ENCODE measurements at regions not wholly inside any gene's neighbourhood (a gene's known extent, or its start where the extent isn't known, plus 50 kb on each side); places are given as distances from the start of the nearest gene placed in this dataset.

DNA sequence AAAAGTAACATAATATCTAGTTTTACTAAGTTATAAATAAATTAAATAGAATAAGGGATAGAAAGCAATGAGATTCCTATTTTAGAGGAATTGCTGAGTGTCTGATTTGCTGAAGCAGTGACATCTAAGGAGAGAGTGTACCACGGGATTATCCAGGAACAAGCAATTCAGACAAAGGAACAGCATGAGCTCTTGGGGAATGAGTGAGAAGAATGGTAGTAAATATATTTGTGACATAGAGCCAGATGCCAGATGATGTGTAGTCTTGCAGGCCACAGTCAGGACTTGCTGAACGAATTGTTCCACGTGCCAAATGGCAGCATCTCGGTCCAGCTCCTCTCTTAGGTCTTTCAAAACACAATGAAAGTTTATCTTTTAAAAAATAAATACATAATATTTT is 339.2 kb downstream of the TENT5A start:
- Mint-ChIP-seq H3K4me1 (ENCODE audit: low read depth) (no peaks in the 10 kb centered on the region), H3K27me3 (no peaks in the 10 kb centered on the region), H3K9me3 (ENCODE audit: low read depth) (peaks cover 2% of the 10 kb centered on the region), H3K27ac (no peak overlapping the region), H3K36me3 (ENCODE audit: insufficient read depth) (no peaks in the 10 kb centered on the region), H3K4me3 (ENCODE audit: low read depth) (no peak overlapping the region)
- no peak for DNase-seq (ENCODE audit: low spot score, unreplicated experiment)
- TF ChIP-seq, protein P1, sequence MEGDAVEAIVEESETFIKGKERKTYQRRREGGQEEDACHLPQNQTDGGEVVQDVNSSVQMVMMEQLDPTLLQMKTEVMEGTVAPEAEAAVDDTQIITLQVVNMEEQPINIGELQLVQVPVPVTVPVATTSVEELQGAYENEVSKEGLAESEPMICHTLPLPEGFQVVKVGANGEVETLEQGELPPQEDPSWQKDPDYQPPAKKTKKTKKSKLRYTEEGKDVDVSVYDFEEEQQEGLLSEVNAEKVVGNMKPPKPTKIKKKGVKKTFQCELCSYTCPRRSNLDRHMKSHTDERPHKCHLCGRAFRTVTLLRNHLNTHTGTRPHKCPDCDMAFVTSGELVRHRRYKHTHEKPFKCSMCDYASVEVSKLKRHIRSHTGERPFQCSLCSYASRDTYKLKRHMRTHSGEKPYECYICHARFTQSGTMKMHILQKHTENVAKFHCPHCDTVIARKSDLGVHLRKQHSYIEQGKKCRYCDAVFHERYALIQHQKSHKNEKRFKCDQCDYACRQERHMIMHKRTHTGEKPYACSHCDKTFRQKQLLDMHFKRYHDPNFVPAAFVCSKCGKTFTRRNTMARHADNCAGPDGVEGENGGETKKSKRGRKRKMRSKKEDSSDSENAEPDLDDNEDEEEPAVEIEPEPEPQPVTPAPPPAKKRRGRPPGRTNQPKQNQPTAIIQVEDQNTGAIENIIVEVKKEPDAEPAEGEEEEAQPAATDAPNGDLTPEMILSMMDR (IDR thresholded peaks at IDR 0.05; ENCODE audit: unreplicated experiment) = no peak

DNA sequence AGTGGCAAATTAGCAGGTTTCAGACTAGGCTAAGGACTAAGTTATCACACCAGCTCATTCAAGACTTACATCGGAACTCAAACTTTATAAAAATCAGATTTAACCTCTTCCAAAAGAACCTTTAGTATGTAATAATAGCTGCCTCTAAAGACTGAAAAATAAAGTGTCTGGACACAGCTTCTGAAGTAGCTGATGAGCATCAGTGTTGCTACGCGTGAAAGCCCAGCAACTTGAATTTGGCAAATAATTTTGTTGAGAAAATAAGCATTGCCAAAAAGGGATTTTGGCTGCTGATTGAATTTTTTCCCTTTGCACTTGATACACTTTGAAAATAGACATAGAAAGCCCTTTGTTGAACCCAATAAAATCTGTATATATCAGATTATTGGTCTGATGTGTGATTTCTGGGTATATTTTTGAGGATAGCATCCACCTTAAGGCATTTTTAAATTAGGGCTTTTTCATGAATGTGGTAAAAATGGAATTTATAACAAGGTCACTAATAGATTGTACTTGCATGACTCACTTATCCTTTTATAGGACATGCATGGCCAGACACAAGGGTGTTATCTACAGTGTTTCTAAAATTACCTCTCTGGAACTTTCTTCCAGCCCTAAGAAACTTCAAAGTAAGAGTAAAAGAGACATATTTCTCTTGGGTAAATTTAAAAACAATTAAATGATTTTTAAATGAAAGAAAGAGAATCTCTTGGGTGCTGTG is 350.4 kb downstream of the TENT5A start:
- H3K36me3 Mint-ChIP-seq (ENCODE audit: insufficient read depth) = no peaks in the 10 kb centered on the region
- H3K9me3 Mint-ChIP-seq (ENCODE audit: low read depth) = peaks cover 1% of the 10 kb centered on the region
- H3K4me1 Mint-ChIP-seq (ENCODE audit: low read depth) = no peaks in the 10 kb centered on the region
- no peak overlapping the region for H3K4me3 Mint-ChIP-seq (ENCODE audit: low read depth)
- H3K27ac Mint-ChIP-seq = no peak overlapping the region
- H3K27me3 Mint-ChIP-seq = no peaks in the 10 kb centered on the region
- TF ChIP-seq, protein P1 (IDR thresholded peaks at IDR 0.05; ENCODE audit: unreplicated experiment) = no peak
- no peak for DNase-seq (ENCODE audit: low spot score, unreplicated experiment)

DNA sequence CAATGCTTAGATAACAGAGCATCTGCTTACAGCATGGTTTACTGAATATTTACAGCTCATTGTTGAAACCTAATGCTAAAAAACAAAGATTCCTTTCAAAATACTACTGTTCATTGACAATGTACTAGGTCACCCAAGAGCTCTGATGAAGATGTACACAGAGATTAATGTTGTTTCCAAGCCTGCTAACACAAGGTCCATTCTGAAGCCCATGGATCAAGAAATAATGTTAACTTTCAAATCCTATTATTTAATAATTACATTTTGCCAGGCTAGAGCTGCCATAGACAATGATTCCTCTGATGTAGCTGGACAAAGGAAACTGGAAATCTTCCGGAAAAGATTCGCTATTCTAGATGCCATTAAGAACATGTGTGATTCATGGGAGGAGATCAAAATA is 355.6 kb downstream of the TENT5A start:
- H3K4me1 Mint-ChIP-seq (ENCODE audit: low read depth) = no peaks in the 10 kb centered on the region
- no peak overlapping the region for H3K27ac Mint-ChIP-seq
- no peak for DNase-seq (ENCODE audit: low spot score, unreplicated experiment)
- H3K27me3 Mint-ChIP-seq = no peaks in the 10 kb centered on the region
- no peak overlapping the region for H3K4me3 Mint-ChIP-seq (ENCODE audit: low read depth)
- H3K36me3 Mint-ChIP-seq (ENCODE audit: insufficient read depth) = no peaks in the 10 kb centered on the region
- peaks cover 14% of the 10 kb centered on the region for H3K9me3 Mint-ChIP-seq (ENCODE audit: low read depth)
- TF ChIP-seq, protein P1 (IDR thresholded peaks at IDR 0.05; ENCODE audit: unreplicated experiment) = no peak

DNA sequence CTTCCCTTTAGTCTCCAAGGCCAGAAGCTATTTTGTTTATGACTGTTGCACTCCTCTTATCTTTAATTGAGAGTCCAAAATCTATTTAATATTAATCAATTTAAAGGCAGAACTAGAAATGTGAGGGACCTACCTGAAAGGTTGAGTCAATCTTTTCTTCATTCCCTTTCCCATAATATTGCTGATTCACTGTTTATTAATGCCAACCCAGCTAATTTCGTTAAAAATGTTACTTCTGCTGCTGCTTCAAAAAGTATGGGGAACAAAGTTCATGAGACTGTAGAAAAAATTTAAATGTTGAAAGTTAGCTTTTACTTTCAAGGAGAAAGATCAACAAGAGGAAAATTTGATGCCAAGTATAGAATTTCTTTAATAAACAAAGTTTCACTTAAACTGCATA is 365.3 kb downstream of the TENT5A start:
- H3K4me1 Mint-ChIP-seq (ENCODE audit: low read depth) = no peaks in the 10 kb centered on the region
- TF ChIP-seq, protein P1 (IDR thresholded peaks at IDR 0.05; ENCODE audit: unreplicated experiment) = no peak
- peaks cover 10% of the 10 kb centered on the region for H3K9me3 Mint-ChIP-seq (ENCODE audit: low read depth)
- no peak overlapping the region for H3K4me3 Mint-ChIP-seq (ENCODE audit: low read depth)
- H3K27me3 Mint-ChIP-seq = no peaks in the 10 kb centered on the region
- no peak for DNase-seq (ENCODE audit: low spot score, unreplicated experiment)
- no peak overlapping the region for H3K27ac Mint-ChIP-seq
- no peaks in the 10 kb centered on the region for H3K36me3 Mint-ChIP-seq (ENCODE audit: insufficient read depth)

DNA sequence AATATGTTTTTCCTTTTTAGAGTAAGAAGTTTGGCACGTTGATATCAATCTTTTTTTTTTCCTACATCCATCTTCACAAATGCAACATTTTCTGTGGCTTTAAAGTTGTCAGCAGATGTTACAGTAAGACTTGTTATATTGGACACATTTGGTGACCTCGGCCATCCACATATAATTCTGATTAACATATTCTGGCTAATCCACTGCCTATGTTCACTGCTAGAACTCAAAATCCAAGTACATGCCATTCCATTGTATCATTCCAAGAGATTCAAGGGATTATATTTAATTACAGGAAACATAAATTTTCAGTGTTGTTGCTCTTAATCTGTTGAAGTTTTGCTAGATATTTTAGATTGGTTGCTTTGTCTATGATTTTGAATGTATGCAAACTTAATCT is 367.6 kb downstream of the TENT5A start:
- Mint-ChIP-seq H3K4me1 (ENCODE audit: low read depth) (peaks cover 4% of the 10 kb centered on the region), H3K4me3 (ENCODE audit: low read depth) (no peak overlapping the region), H3K27ac (no peak overlapping the region)

More for the DNA sequence above, 367.6 kb downstream of the TENT5A start:
- H3K36me3 Mint-ChIP-seq (ENCODE audit: insufficient read depth) = no peaks in the 10 kb centered on the region
- DNase-seq (ENCODE audit: low spot score, unreplicated experiment) = no peak
- no peaks in the 10 kb centered on the region for H3K27me3 Mint-ChIP-seq
- H3K9me3 Mint-ChIP-seq (ENCODE audit: low read depth) = peaks cover 3% of the 10 kb centered on the region
- TF ChIP-seq, protein P1 (IDR thresholded peaks at IDR 0.05; ENCODE audit: unreplicated experiment) = no peak
